NCI-H2029 treated with DMSO at 0.1 percent for 48 hours (cell line): ENCODE measurements at regions not wholly inside any gene's neighbourhood (a gene's known extent, or its start where the extent isn't known, plus 50 kb on each side); places are given as distances from the start of the nearest gene placed in this dataset.
"Not testable (repeated sequence)": the region's sequence is repeated elsewhere in the genome, so short reads cannot be mapped to it uniquely, and the experiment has no call there.

ENCODE experiments used
- DNase-seq: peaks from one replicate; lab custom pipeline; 2025; lab: John Stamatoyannopoulos, UW

DNA sequence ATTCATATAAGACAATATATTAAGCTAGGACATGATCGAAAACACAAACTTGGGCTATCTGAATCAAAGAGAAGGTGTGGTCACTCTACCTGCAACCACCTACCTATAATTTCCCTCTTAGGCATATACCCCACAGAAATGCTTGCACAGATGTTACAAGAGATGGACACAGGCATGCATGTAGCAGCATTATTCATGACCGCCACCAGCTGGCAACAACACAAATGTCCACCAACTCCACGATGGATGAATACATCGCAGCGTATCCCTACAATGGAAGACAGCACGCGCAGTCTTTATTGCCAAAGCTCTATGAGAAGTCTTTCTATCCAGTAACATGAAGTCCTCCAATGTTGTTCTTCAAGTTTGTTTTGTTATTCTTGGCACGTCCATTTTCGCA is 90.8 kb downstream of the ARL4C start:
- DNase-seq = no peak

GRCh38 chr2:234405462-234405861 is 91.4 kb downstream of the ARL4C start:
- peak; percentile 51 for DNase-seq

- DNase-seq = peak; percentile 31
Observed at GRCh38 chr2:234404957-234405356, 91.9 kb downstream of the ARL4C start.

GRCh38 chr2:234403751-234404150 is 93.1 kb downstream of the ARL4C start:
- no peak for DNase-seq

- DNase-seq = no peak
Observed at GRCh38 chr2:234403074-234403473, 93.8 kb downstream of the ARL4C start.

GRCh38 chr2:234401426-234401825 is 95.5 kb downstream of the ARL4C start:
- DNase-seq = no peak

DNA sequence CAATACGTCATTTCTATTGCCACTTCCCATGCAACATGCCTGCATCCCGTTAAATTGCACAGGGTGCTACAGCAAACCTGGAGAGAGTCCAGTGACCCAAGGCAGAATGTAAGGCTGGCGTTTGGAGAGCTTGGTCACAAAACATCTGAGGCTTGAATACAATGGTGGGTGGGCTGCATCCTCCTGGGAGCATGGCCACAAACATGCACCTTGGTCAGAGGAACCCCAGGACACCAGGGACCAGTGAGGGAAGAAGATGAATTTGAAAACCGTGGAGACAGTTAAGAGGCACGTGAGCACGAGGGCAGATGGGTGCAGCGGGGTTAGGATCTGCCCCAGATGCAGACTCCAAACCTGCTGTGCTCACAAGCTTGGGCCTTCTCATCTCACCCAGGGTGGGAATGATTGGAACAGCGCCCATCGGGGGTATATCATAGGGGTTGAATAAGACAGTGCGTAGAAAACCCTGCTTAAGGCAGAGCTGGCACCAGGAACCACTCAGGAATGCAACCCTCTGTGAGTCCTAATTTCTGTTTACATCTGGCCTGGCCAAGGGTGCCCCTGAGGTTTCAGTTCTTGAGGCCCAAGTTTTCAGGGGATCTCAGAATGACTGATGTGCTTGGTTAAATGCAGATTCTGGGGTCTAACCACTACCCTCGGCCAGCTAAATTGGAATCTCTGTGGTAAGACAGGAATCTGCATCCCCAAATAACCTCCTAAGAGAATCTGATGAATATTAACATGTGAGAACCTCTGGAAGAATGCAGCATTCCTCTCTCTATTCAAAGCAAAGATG is 97.2 kb downstream of the ARL4C start:
- no peak for DNase-seq

- no peak for DNase-seq
Observed at GRCh38 chr2:234398531-234398930, 98.3 kb downstream of the ARL4C start.

DNA sequence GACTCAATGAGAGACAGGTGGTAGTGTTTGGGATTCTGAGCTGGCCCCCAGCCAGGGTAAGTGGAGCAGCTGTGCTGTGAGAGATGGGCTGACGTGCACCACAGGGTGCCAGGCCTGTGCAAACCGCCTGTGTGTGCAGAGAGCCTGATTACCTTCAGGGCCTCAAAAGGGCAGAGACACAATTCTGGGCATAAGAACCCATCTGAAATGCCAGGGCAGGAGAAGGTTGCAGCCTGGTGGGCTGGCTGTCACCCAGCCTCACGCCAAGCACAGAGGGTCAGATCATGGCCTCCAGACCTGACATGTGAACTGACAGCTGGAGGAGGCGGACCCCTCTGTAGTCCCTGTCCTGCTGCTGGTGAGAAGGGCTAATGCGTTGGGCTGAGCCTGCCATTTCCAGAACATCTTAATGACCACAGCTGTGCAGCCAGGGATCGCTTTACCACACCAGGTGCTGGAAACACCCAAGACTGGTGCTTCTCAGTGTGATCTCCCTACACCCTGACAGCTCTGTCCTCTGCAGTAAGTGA is 100.9 kb downstream of the ARL4C start:
- peak; percentile 87 for DNase-seq

DNA sequence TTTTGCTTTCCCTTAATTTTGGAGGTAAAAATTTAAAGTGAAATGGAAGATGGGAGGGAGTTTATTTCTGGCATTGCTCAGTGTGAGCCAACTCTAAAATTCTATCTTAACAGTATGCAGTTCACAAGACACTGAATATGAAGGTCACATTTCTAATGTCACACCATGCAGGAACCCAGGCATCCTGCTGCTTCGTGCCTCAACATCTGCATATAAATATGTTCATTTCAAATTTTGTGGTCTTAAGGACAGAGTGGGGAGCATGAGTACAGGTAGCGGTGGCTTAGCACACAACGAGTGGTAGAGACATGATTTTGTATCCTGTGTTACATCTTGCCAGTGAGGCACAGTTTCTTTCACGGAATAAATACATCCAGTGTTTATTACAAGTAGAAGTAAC is 102.4 kb downstream of the ARL4C start:
- no peak for DNase-seq

- no peak for DNase-seq
Observed at GRCh38 chr2:234393354-234393753, 103.5 kb downstream of the ARL4C start.

- no peak for DNase-seq
Observed at GRCh38 chr2:234392041-234392615, 104.8 kb downstream of the ARL4C start.

DNA sequence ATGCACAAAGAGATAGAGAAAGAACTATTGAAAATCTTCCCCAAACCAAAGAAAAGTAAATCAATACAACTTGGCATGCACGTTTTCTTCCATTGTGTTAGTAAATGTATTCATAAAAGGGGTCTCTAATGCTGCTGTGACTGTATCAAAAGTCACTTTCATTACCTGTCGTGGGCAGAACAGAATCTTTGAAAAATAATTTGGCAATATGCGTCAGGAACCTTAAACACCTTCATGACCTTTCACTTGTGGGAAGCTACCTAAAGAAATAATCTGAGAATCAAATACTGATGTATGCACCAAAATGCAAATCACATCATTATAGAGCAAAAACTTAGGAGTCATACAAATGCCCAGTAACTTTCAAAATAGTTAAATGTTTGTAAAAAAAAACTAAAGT is 105.3 kb downstream of the ARL4C start:
- no peak for DNase-seq

DNA sequence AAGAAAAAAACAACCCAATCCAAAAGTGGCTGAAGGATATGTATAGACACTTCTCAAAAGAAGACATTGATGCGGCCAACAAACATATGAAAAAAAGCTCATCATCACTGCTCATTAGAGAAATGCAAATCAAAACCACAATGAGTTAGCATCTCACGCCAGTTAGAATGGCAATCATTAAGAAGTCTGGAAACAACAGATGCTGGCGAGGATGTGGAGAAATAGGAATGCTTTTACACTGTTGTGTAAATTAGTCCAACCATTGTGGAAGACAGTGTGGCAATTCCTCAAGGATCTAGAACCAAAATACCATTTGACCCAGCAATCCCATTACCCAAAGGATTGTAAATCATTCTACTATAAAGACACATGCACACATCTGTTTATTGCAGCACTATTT is 107.2 kb downstream of the ARL4C start:
- DNase-seq = not testable (repeated sequence)

GRCh38 chr2:234388591-234388990 is 108.3 kb downstream of the ARL4C start:
- no peak for DNase-seq

DNA sequence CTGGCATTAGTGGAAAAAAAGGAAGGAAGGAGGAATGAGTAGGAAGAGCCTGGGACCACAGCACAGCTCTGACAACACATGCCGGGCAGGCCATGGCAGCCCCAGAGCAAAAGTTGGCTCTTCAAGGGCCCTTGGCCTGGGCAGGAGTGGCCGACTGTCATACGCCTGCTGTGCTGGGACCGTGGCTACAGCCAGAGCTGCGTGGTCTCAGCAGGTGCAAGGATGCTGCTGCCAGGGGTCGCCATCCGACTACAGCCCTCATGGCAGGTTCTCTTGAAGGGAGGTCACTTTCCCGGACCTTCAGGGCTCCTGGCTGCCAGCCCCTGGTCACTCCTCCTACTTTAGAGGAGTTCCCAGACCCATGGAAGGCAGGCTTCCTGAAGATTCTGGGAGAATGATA is 109.9 kb downstream of the ARL4C start:
- no peak for DNase-seq

DNA sequence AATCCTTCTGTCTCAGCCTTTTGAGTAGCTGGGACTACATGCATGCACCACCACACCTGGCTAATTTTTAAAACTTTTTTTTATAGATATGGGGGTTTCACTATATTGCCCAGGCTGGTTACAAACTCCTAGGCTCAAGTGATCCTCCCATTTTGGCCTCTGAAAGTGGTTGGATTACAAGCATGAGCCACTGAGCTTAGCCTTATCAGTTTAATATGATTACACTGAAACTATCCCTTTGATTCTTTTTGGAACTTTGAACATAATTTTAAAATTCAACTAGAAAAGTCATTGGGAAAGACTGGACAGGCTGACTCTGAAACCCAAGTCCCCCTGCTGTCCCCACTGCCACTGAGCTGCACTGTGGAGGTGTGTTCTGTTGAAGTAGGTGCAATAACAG is 114.8 kb downstream of the ARL4C start:
- no peak for DNase-seq

DNA sequence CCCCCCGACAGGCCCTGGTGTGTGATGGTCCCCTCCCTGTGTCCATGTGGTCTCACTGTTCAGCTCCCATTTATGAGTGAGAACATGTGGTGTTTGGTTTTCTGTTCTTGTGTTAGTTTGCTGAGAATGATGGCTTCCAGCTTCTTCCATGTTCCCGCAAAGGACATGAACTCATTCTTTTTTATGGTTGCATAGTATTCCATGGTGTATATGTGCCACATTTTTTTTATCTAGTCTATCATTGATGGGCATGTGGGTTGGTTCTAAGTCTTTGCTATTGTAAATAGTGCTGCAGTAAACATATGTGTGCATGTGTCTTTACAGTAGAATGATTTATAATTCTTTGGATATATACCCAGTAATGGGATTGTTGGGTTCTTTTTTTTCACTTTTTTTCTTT is 117.9 kb downstream of the ARL4C start:
- not testable (repeated sequence) for DNase-seq

DNA sequence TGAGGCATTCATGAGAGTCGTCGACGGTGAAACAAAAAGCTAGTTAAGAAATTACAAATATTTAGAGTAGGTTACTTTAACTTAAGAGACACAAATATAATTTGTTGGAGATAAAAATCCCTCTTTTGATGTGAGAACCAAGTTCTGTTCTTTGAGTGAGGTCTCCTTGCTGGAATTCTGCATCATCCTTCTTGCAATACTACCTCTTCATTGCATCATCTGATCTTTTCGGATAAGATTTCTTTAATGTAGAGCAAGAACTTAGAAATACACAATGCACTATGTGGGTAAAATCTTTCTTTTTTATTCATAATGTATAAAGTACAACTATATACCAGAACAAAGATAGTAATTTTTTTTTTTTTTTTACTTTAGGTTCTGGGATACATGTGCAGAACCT is 118.4 kb downstream of the ARL4C start:
- no peak for DNase-seq

DNA sequence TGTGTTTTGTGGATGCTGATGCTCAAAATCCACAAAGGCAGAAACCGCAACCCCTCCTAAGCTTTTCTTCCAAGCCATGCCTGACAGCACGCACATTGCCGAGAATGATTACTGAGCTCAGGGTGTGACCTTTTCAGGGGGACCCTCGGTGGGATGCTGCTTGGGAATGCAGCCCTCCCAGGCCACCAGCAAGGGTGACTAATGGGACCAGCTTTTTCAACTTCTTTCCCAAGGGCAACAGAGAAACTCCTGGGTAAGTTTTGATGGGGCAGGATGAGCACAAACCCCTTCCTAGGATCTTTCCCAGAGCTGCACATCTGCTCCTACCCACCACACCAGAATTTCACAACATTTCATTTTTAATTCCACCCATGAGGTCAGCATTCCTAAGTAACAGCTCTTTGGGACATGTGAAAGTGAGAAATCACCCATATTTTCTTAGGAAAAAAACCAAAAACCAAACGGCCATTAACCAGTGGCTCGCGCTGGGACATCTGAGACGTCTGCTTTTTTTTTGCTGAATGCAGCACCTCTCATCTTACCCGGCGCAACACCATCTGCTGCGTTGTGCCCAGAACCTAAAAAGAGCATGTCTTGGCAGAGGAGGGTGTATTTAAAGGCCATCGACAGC is 119.0 kb downstream of the ARL4C start:
- DNase-seq = no peak

DNA sequence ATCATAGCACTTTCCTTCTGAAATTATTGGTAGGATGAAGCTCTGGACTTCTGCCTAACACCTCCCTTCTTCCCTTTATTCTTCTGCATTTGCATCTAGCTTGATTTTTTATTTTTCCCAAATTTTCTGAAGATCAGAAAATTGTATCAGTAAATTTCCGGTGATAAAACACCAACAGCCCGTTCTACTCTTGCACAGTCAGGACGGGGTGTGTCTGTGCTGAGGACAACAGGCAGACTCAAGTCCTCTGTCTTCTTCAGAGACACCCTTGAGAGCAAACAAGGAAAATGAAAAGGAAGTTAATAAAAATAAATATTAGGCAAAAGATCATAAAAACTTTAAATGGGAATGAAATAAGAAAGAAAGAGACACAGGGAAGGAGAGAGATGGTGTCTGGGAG is 120.7 kb downstream of the ARL4C start:
- DNase-seq = no peak

- DNase-seq = no peak
Observed at GRCh38 chr2:234375176-234375880, 121.6 kb downstream of the ARL4C start.

GRCh38 chr2:234374736-234375135 is 122.1 kb downstream of the ARL4C start:
- DNase-seq = no peak
